Endothelial cell of umbilical vein (primary cell): ENCODE measurements at regions not wholly inside any gene's neighbourhood (a gene's known extent, or its start where the extent isn't known, plus 50 kb on each side); places are given as distances from the start of the nearest gene placed in this dataset.

Source experiments
- BruUV-seq: library from RNA; stranded (reverse); fragments of 400-500 nt; replicated peaks from 2 replicates; lab custom pipeline; 2021; lab: Mats Ljungman, UMichigan
- CTCF ChIA-PET: fragments of 300-600, 350-600 bp; sonication (Branson Sonifier 250); formaldehyde crosslinking; loops from one replicate; lab custom pipeline; 2021; ENCODE audit warnings: antibody characterized with exemption, inconsistent platforms; lab: Charles Lee
- POLR2A ChIA-PET: fragments of 300-600, 350-600 bp; sonication (Branson Sonifier 250); formaldehyde crosslinking; loops from one replicate; lab custom pipeline; 2021; ENCODE audit warnings: antibody characterized with exemption, inconsistent platforms; lab: Charles Lee
- DNase-seq: peaks from one replicate; pipeline ENCODE4 v3.0.0-alpha.2; 2011; ENCODE audit warnings: low read depth, low spot score
- FAIRE-seq: peaks from 2 replicates; lab custom pipeline; 2011; peaks lifted over from hg19 to GRCh38; lab: Jason Lieb, UNC
- H2AFZ ChIP-seq: 2 replicates; pipeline ENCODE4 v1.6.0; 2012; ENCODE audit warnings: low read depth, low read length, control low read depth, inconsistent platforms
- H3K27ac ChIP-seq: 2 replicates; pipeline ENCODE4 v1.5.1; 2011; ENCODE audit warnings: low read depth, mild to moderate bottlenecking, control low read depth, low read length, moderate library complexity; ENCODE audit not compliant: insufficient read depth
- H3K27me3 ChIP-seq, 2 experiments: 2 replicates each; pipeline versions ENCODE4 v1.6.0 to v1.6.1; 2011; ENCODE audit warnings: low read length in 2 of 2, mixed read lengths in 1 of 2; ENCODE audit not compliant: control insufficient read depth in 2 of 2, insufficient read depth in 2 of 2
- H3K36me3 ChIP-seq, 2 experiments: 2 replicates in 1 of 2; 3 replicates in 1 of 2; pipeline ENCODE4 v1.5.1; 2011; ENCODE audit warnings: low read length in 2 of 2, mild to moderate bottlenecking in 1 of 2, moderate library complexity in 1 of 2; ENCODE audit not compliant: control insufficient read depth in 2 of 2, insufficient read depth in 2 of 2; ENCODE audit errors: extremely low read depth in 1 of 2
- H3K4me1 ChIP-seq: 3 replicates; pipeline ENCODE4 v1.5.1; 2011; ENCODE audit warnings: mild to moderate bottlenecking, low read length; ENCODE audit not compliant: control insufficient read depth, insufficient read depth; ENCODE audit errors: extremely low read depth
- H3K4me2 ChIP-seq: 2 replicates; pipeline ENCODE4 v1.6.1; 2011; ENCODE audit warnings: low read length, control low read depth, mixed read lengths; ENCODE audit not compliant: insufficient read depth
- H3K4me3 ChIP-seq, 3 experiments: fragments of 200-600 bp in 1 of 3; sonication (generic), shearing (Covaris generic) in 1 of 3; replicated peaks in 1 of 3; 2 replicates each; pipeline ENCODE4 v1.5.1; 2011 to 2016; ENCODE audit warnings: control low read depth in 3 of 3, low read length in 3 of 3, mild to moderate bottlenecking in 2 of 3, inconsistent platforms in 1 of 3, low read depth in 1 of 3, moderate library complexity in 1 of 3; ENCODE audit not compliant: insufficient read depth in 1 of 3
- H3K79me2 ChIP-seq: 2 replicates; pipeline ENCODE4 v1.6.0; 2012; ENCODE audit warnings: low read length, inconsistent platforms; ENCODE audit not compliant: control insufficient read depth, insufficient read depth
- H3K9ac ChIP-seq: replicated peaks from 2 replicates; pipeline ENCODE3; 2011; ENCODE audit warnings: low read length, control low read depth; ENCODE audit not compliant: insufficient read depth; ENCODE audit errors: extremely low read depth
- H3K9me1 ChIP-seq: replicated peaks from 3 replicates; pipeline ENCODE4 v1.6.0; 2011; ENCODE audit warnings: mild to moderate bottlenecking, low read length; ENCODE audit not compliant: control insufficient read depth, insufficient read depth; ENCODE audit errors: extremely low read depth
- H3K9me3 ChIP-seq: replicated peaks from 2 replicates; pipeline ENCODE4 v1.5.1; 2012; ENCODE audit warnings: low read length, inconsistent platforms; ENCODE audit not compliant: control insufficient read depth, insufficient read depth
- H4K20me1 ChIP-seq: replicated peaks from 2 replicates; pipeline ENCODE3; 2011; ENCODE audit warnings: mild to moderate bottlenecking, low read length; ENCODE audit not compliant: control insufficient read depth, insufficient read depth; ENCODE audit errors: extremely low read depth
- CTCF ChIP-seq, 2 donors: IDR thresholded peaks; 1 replicate in 1 of 2; 2 replicates in 1 of 2; pipeline ENCODE4 v1.5.1; 2011; ENCODE audit warnings: low read length in 2 of 2, mild to moderate bottlenecking in 2 of 2, moderate library complexity in 2 of 2, control low read depth in 1 of 2, inconsistent platforms in 1 of 2, low read depth in 1 of 2; ENCODE audit not compliant: insufficient read depth in 1 of 2; ENCODE audit errors: extremely low read depth in 1 of 2
- EZH2 ChIP-seq: IDR thresholded peaks from 2 replicates; pipeline ENCODE4 v1.6.1; 2012; ENCODE audit warnings: borderline replicate concordance, low read depth, mild to moderate bottlenecking, moderate library complexity, low read length, inconsistent platforms; ENCODE audit not compliant: severe bottlenecking
- FOS ChIP-seq: IDR thresholded peaks from 2 replicates; pipeline ENCODE4 v1.6.1; 2011; ENCODE audit warnings: mild to moderate bottlenecking, low read length, moderate library complexity, borderline replicate concordance; ENCODE audit not compliant: insufficient read depth
- GATA2 ChIP-seq: IDR thresholded peaks from 2 replicates; pipeline ENCODE4 v1.7.0; 2011; ENCODE audit warnings: low read depth, mild to moderate bottlenecking, moderate library complexity, mixed read lengths, low read length; ENCODE audit not compliant: insufficient read length, insufficient read depth
- JUN ChIP-seq: IDR thresholded peaks from 2 replicates; pipeline ENCODE4 v1.6.1; 2011; ENCODE audit warnings: borderline replicate concordance, low read depth; ENCODE audit not compliant: insufficient read length, insufficient read depth
- MAX ChIP-seq: IDR thresholded peaks from 2 replicates; pipeline ENCODE4 v1.6.1; 2011; ENCODE audit not compliant: insufficient read depth, insufficient read length
- MYC ChIP-seq: IDR thresholded peaks from one replicate; pipeline ENCODE4 v1.6.1; 2011; ENCODE audit warnings: mild to moderate bottlenecking, low read depth, low read length
- POLR2A ChIP-seq: IDR thresholded peaks from 2 replicates; pipeline ENCODE4 v1.6.1; 2012; ENCODE audit warnings: low read depth, mild to moderate bottlenecking, control low read depth, low read length
- POLR2AphosphoS5 ChIP-seq: IDR thresholded peaks from 2 replicates; pipeline ENCODE4 v1.6.1; 2012; ENCODE audit warnings: low read depth, mild to moderate bottlenecking, control low read depth, low read length, moderate library complexity; ENCODE audit not compliant: insufficient read depth
- dilution Hi-C: fragments of 300-500 bp; cut with MboI; formaldehyde crosslinking; loops from one replicate; pipeline ENCODE4 v1.15.0; 2019; ENCODE audit warnings: low sequenced_read_pairs; ENCODE audit not compliant: extremely low pct_ligation_motif_present
- intact Hi-C: fragments of 100-400 bp; cut with micrococcal nuclease; formaldehyde crosslinking; loops from one replicate; pipeline ENCODE4 v1.10.0; 2022

- FAIRE-seq: no peak
- Histone ChIP-seq H3K4me3 (no peak overlapping the region), H2AFZ (no peak overlapping the region), H3K9me3 (peaks cover 3% of the 10 kb centered on the region), H3K9ac (no peak overlapping the region), H3K79me2 (no peaks in the 10 kb centered on the region), H4K20me1 (no peaks in the 10 kb centered on the region), H3K36me3 (no peaks in the 10 kb centered on the region), H3K4me2 (no peak overlapping the region), H3K9me1 (no peaks in the 10 kb centered on the region), H3K27me3 (no peaks in the 10 kb centered on the region), H3K4me1 (no peaks in the 10 kb centered on the region), H3K27ac (no peak overlapping the region)
- POLR2A ChIA-PET: no interaction called here
- dilution Hi-C loops (no loop called here), intact Hi-C loops (no loop called here)
- BruUV-seq: no TSS peak
- no peak for DNase-seq
- TF ChIP-seq FOS (no peak), EZH2 (no peak), GATA2 (no peak), POLR2AphosphoS5 (no peak), MYC (no peak), CTCF (IDR thresholded peaks at IDR 0.05; ENCODE audit: extremely low read depth in 1 of 2, insufficient read depth in 1 of 2, low read depth in 1 of 2, low read length in 2 of 2) (no peak), MAX (no peak), POLR2A (no peak), JUN (no peak)
- CTCF ChIA-PET: no interaction called here
These were observed 135.5 kb downstream of the PAX1 start for GRCh38 chr20:21840991-21841390.
